ES-I3 (cell line): ENCODE measurements at regions not wholly inside any gene's neighbourhood (a gene's known extent, or its start where the extent isn't known, plus 50 kb on each side); places are given as distances from the start of the nearest gene placed in this dataset.

ENCODE experiments used
- H3K36me3 ChIP-seq: 2 replicates; pipeline ENCODE4 v1.6.1; 2013; ENCODE audit warnings: mild to moderate bottlenecking, low read length, control low read depth, moderate library complexity; ENCODE audit not compliant: insufficient read depth
- H3K4me1 ChIP-seq: 2 replicates; pipeline ENCODE4 v1.6.1; 2013; ENCODE audit warnings: mild to moderate bottlenecking, control low read depth, low read length; ENCODE audit not compliant: insufficient read depth
- H3K9ac ChIP-seq: 2 replicates; pipeline ENCODE4 v1.6.1; 2013; ENCODE audit warnings: low read depth, mild to moderate bottlenecking, low read length, moderate library complexity
- H3K9me3 ChIP-seq: 2 replicates; pipeline ENCODE4 v1.6.1; 2013; ENCODE audit warnings: mild to moderate bottlenecking, low read length, moderate library complexity; ENCODE audit not compliant: control insufficient read depth, insufficient read depth

DNA sequence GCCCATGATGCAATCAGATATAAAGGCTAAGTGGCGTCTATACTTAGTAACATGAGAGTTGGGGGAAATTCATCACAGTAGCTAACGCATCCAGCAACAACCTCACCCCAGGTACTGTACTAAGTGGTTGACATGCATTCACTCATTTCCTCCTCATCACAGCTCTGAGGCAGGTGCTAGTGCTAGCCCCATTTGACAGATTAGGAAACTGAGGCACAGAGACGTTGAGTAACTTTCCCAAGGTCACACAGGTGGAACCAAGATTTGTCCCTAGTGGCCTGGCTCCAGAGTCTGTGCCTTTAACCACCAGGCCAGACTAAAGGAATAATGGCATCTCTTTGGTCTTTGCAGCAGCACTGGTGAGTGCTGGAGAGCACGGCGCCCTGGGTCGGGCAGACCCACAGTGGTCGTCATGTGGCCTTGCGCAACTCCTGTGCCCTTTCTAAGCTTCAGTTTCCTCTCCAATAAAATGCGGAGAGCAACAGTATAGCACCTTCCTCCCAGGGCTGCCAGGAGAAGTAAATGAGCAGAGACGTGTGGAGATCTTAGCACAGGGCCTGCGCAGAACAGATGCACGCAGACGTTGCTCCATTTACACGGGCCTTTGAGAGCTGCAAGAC, 186.4 kb downstream of the BCOR start:
- no peaks in the 10 kb centered on the region for H3K36me3 ChIP-seq
- no peaks in the 10 kb centered on the region; the same call in 1 of the 2 replicates for H3K9me3 ChIP-seq

DNA sequence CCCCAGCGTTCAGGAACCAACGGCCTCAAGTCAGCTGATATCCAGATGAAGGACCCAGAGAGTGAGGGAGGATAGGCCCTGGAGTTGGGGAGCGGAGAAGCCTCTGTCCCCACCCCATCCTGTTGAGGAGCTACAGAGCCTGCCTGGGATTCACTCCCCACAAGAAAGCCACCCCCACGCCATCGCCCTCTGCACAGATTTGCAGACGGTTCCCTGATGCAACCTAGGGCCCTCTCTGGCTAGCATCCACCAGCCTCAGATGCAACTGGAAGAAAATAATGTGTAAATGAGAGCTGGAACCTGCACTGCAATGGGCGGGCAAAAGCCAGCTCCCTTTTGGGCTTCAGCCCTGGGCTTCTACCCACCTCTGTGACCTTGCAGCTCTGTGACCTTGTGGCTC, 185.6 kb downstream of the BCOR start:
- no peaks in the 10 kb centered on the region for H3K36me3 ChIP-seq
- no peaks in the 10 kb centered on the region; the same call in 1 of the 2 replicates for H3K9me3 ChIP-seq
- peaks cover 18% of the 10 kb centered on the region for H3K4me1 ChIP-seq
- H3K9ac ChIP-seq = no peak overlapping the region

More for the DNA sequence above, 186.4 kb downstream of the BCOR start:
- H3K9ac ChIP-seq = no peak overlapping the region
- peaks cover 18% of the 10 kb centered on the region for H3K4me1 ChIP-seq

DNA sequence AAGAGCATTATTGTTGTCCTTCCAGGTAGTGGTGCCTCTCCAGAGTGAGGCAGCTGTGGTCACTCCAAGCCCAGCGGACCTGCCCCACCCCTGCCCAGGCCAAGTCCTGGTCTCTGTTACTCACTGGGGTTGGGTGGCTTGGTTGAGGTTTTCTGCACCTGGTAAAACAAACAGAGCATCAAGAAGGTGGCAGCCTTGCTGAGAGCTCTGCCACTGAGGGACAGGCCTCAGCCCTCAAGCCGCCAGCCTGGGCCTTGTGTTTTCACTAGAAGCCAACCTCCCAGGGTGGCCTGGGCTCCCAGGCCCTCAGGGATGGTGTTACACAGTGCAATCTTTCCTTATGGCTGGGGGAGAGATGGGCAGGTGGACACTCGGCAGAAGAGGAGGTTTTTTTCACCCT, 182.7 kb downstream of the BCOR start:
- Histone ChIP-seq H3K4me1 (no peaks in the 10 kb centered on the region), H3K9me3 (no peaks in the 10 kb centered on the region; the same call in 1 of the 2 replicates), H3K36me3 (no peaks in the 10 kb centered on the region), H3K9ac (no peak overlapping the region)

DNA sequence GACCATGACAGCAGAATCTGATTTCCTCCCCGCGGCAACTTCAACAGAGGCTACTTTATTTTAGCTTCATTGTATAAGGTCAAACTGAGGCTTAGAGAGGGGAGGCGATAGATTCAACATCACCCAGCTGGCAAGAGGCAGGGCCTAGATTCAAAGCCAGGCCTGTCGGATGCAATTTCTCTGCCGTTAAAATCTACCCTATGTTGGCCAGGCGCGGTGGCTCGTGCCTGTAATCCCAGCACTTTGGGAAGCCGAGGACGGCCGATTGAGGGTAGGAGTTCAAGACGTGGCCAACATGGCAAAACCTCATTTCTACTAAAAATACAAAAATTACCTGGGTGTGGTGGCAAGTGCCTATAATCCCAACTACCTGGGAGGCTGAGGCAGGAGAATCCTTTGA, 182.2 kb downstream of the BCOR start:
- H3K9me3 ChIP-seq = no peaks in the 10 kb centered on the region; the same call in 1 of the 2 replicates
- no peak overlapping the region for H3K9ac ChIP-seq
- no peaks in the 10 kb centered on the region for H3K4me1 ChIP-seq
- H3K36me3 ChIP-seq = no peaks in the 10 kb centered on the region

DNA sequence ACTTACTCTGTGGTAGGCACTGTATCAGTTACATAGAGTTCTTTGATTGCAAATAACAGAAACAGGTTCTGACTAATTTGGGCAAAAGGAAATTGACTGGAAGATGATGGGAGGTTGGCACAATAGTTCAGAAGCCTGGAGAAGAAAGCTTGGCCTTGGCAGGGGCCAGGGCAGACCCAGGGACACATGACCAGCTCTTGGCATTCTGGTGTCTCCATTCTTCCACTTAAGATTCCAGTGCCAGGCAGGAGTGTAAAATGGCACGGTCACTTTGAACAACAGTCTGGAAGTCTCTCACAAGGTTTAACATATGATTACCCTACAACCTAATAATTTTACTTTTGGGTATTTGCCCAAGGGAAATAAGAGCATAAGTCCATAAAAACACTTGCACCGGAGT, 175.9 kb downstream of the BCOR start:
- Histone ChIP-seq H3K9ac (no peak overlapping the region), H3K36me3 (no peaks in the 10 kb centered on the region), H3K4me1 (no peaks in the 10 kb centered on the region), H3K9me3 (no peaks in the 10 kb centered on the region)

DNA sequence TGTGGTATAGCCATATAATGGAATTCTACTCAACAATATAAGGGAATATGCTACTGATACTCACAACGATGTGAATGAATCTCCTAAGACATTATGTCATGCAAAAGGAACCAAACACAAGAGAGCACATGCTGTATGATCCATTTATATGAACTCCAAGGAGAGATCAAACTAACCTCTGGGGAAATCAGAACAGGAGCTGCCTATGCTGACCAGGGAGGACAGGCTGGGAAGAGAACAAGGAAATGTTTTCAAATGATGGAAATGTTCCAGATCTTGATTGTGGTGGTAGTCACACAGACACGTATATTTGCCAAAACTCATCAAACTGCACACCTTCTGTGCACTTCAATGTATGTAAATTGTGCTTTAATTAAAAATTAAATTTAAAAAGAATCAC, 175.3 kb downstream of the BCOR start:
- no peaks in the 10 kb centered on the region for H3K9me3 ChIP-seq
- no peaks in the 10 kb centered on the region for H3K36me3 ChIP-seq
- no peak overlapping the region for H3K9ac ChIP-seq
- H3K4me1 ChIP-seq = no peaks in the 10 kb centered on the region

DNA sequence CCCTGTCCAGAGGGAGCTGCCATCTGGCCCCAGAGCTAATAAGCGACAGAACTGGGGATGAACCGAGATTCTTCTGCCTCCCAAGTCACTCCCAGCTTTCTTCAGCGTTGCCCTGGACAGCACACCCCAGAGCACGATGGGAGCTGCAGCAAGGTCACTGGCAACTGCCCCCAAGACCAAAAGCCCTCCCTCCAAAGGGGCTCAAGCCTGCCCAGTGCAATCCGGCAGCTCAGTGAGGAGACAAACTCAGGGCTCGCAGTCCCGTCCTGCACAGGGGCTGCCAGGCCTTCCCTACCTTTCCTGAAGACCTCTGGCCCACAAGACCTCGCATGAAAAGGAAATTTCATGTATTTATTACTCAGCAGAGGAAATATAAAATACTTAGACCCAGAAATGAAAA, 174.8 kb downstream of the BCOR start:
- Histone ChIP-seq H3K9ac (no peak overlapping the region), H3K36me3 (no peaks in the 10 kb centered on the region), H3K9me3 (no peaks in the 10 kb centered on the region), H3K4me1 (no peaks in the 10 kb centered on the region)

DNA sequence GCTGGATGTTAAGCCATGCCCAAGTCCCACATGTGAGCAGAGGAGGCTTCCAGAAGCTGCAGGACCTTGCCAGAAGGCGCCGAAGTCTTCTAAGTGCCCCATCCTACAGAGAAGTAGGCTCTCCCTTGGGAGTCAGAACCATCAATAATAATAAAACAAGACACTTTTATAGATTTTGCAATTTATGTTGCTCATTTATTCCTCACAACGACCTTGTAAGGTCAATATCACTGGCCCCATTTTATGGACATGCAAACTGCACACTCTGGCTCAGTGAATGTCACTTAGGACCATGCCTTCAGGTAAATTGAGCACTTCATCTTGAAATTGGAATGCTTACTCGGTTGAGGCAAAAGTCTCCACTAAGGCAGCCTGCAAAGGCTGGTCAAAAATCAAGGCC, 170.4 kb downstream of the BCOR start:
- no peaks in the 10 kb centered on the region for H3K9me3 ChIP-seq
- H3K4me1 ChIP-seq = peaks cover 15% of the 10 kb centered on the region
- H3K9ac ChIP-seq = no peak overlapping the region
- no peaks in the 10 kb centered on the region for H3K36me3 ChIP-seq

DNA sequence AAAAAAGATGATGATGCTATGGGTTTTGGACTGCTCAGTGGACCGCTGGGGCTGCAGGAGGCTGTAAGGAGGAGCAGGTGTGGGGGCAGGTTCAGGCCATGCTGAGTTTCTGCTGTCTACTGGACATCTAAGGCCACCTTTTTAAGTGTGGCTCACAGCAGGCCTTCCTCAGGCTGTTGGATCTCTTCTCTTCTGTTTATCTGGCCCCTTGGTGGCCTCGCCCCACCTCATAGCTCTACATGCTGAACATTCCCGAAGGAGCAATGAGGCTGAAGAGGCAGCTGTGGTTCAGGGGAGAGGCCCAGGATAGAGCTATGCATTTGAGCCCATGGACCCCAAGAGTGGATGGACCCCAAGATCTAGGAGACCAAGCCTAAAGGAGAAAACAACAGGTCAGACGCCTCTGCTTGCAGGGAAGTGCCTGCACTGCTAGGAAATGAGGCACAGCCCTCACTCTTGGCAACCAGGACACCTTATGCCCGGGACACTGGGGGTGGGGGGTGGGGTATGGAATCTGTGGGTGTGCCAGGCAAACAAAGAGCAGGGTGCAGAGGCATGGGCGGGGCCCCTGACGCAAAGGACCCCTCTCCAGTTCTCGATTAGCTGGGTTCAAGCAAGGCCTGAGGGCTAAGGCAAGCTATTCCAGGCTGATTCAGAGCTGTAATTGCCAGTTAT, 168.9 kb downstream of the BCOR start:
- peaks cover 15% of the 10 kb centered on the region for H3K4me1 ChIP-seq
- no peak overlapping the region for H3K9ac ChIP-seq
- no peaks in the 10 kb centered on the region for H3K9me3 ChIP-seq
- no peaks in the 10 kb centered on the region for H3K36me3 ChIP-seq

DNA sequence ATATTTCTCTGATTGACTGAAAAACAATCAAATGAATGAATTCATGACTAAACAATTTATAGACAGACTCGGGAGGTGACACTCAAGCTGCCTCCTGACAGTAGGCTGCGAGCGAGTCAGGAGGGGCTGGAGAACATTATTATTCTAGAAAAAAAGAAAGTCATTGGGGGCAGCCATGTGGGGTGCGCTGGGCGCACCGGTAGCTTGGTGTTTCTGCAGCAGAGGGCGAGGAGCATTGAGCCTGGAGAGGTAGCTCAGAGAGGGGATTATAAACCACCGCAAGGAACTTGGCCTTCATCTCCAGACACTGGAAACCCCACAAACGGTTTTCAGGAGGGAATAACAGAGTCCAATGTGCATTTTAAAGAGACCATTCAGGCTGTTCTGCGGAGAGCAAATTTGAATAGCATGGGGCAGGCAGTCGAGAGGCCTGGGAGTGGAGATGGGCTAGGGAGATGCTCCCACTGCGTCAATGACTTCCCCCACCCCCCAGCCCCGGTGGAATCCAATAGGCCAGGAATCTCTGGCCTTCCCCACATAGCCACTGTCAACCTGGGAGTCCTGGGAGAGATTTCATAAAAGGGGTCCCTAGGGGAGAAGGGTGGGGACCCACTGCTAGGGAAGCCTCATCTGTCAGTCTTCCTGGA, 168.3 kb downstream of the BCOR start:
- H3K9me3 ChIP-seq = no peaks in the 10 kb centered on the region
- H3K36me3 ChIP-seq = no peaks in the 10 kb centered on the region
- no peak overlapping the region for H3K9ac ChIP-seq
- H3K4me1 ChIP-seq = peaks cover 15% of the 10 kb centered on the region

DNA sequence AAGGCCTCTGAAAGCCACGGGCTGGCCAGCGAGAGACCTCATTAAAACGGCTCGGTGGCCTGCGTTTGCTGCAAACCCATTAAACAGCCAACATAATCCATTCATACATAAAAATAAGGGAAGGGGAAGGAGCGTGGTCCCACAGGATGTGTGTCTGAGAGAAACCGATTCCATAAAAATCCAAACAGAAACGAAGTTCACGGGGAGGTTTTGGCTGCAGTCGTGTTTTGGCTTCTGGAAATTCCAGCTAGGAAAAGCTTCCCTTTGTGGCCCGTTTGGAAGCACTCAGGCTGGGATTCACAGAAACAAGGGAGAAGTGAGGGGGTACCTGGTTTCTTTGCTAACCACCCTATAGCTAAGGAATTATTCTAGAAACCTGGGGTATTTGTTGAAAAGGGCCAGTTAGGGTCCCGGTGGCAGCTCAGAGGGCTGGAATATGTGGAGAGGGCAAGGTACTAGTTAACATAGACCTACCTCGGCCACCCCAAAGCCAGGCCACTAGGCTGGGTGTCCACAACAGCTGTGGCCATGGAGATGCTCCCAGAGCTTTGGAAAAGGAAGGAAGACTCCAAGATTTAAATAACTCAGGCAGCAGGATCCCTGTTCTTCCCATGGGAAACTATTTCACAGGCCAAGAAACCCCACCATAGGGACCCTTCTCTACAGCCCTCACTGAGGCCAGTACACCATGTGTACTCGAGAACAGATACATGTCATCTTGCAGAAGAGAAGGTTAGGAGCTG, 166.8 kb downstream of the BCOR start:
- H3K36me3 ChIP-seq = no peaks in the 10 kb centered on the region
- H3K4me1 ChIP-seq = peaks cover 20% of the 10 kb centered on the region
- H3K9me3 ChIP-seq = no peaks in the 10 kb centered on the region
- no peak overlapping the region for H3K9ac ChIP-seq

DNA sequence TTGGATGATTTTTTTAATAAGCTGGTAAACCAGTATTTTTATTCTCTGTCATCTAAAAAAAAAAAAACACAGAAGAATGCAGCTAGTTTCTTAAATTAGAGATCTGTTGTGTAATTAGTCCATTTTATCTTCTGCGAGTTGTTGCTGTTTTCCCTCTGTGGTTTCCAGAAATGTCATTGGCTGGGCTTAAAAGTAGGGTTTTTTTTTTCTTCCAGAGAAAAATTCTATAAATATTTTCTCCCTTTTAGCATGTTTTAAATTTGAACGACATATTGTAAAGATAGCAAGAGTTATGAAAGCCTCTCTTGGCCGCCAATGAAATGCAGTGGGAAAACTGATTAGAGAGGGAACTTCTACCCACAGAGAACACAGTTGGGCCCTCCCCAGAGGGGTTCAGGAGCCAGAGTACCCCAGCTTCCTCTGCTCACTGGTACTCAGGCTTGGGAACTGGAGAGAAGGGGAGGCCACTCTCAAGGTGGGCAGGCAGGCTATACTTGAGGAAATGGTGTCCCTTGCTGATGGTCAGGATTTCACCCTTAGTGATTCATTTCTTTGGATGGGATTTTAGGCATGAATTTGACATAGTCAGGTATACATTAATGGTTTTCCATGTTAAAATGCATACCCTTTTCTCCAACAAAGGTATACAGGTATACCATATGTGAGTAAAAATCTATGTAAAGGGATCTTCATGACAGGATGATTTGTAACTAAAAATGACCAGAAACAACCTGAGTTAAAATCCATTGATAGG, 166.1 kb downstream of the BCOR start:
- no peaks in the 10 kb centered on the region for H3K9me3 ChIP-seq
- peaks cover 24% of the 10 kb centered on the region for H3K4me1 ChIP-seq
- H3K9ac ChIP-seq = no peak overlapping the region
- H3K36me3 ChIP-seq = no peaks in the 10 kb centered on the region

DNA sequence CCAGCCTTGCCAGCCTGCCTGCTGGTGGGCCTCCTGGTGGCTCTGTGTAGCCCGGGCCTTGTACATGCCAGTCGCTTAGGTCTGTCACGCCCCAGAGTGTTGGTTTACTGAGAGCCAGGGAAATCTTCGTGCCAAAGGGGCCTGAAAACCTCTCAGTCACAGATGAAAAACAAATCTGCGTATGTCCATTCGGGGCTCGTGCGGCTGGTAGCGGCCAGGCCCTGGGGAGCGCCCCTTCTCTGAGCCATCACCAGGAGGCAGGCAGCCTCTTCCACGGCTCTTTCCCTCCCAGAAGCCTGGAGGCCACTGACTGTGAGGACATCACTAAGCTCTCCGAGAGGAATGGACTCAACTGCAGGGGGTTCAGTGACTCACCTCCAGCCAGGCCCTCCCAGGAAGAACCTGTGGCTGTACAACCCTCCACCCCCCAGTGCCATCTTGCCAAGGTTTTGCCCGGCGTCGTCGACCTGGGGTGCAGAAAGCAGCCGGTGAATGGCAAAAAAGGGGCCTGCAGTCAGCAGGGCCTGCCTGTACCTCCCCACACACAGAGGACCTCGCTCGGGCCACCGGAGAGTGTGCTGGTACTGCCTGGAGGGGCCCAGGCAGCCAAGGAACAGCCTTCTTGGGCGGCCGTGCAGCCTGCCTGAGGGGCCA, 162.2 kb downstream of the BCOR start:
- Histone ChIP-seq H3K9ac (no peak overlapping the region), H3K36me3 (no peaks in the 10 kb centered on the region), H3K9me3 (no peaks in the 10 kb centered on the region), H3K4me1 (peaks cover 9% of the 10 kb centered on the region; the same call in 1 of the 2 replicates)
